ENCODE measurements at regions not wholly inside any gene's neighbourhood (a gene's known extent, or its start where the extent isn't known, plus 50 kb on each side); places are given as distances from the start of the nearest gene placed in this dataset.
"Not testable (repeated sequence)": the region's sequence is repeated elsewhere in the genome, so short reads cannot be mapped to it uniquely, and the experiment has no call there.

- FAIRE-seq = no peak
These were observed 210.8 kb upstream of the LINGO1 start for GRCh38 chr15:77843546-77843945.

GRCh38 chr15:77840991-77841775 is 208.5 kb upstream of the LINGO1 start:
- DNase-seq (ENCODE audit: low spot score) (peak; percentile 28), FAIRE-seq (peak; percentile 68)

More at GRCh38 chr15:77843546-77843945, 210.8 kb upstream of the LINGO1 start:
- DNase-seq (ENCODE audit: low spot score) = no peak

GRCh38 chr15:77839970-77840905 is 207.5 kb upstream of the LINGO1 start:
- no peak for DNase-seq (ENCODE audit: low spot score)
- no peak for FAIRE-seq

GRCh38 chr15:77839456-77839855 is 206.7 kb upstream of the LINGO1 start:
- DNase-seq (ENCODE audit: low spot score) (no peak), FAIRE-seq (no peak)

- no peak for FAIRE-seq
- no peak for DNase-seq (ENCODE audit: low spot score)
These were observed 205.9 kb upstream of the LINGO1 start for GRCh38 chr15:77838595-77838994.

- DNase-seq (ENCODE audit: low spot score) (peak; percentile 9), FAIRE-seq (no peak)
These were observed 205.3 kb upstream of the LINGO1 start for GRCh38 chr15:77838061-77838460.

- FAIRE-seq = no peak
- DNase-seq (ENCODE audit: low spot score) = no peak
These were observed 204.9 kb upstream of the LINGO1 start for GRCh38 chr15:77837649-77838025.

GRCh38 chr15:77836906-77837648 is 204.4 kb upstream of the LINGO1 start:
- FAIRE-seq (no peak), DNase-seq (ENCODE audit: low spot score) (no peak)

- no peak for FAIRE-seq
These were observed 203.5 kb upstream of the LINGO1 start for GRCh38 chr15:77836121-77836692.

GRCh38 chr15:77834276-77834990 is 201.7 kb upstream of the LINGO1 start:
- FAIRE-seq = no peak

More at GRCh38 chr15:77836121-77836692, 203.5 kb upstream of the LINGO1 start:
- no peak for DNase-seq (ENCODE audit: low spot score)

GRCh38 chr15:77832874-77833273 is 200.2 kb upstream of the LINGO1 start:
- FAIRE-seq (no peak), DNase-seq (ENCODE audit: low spot score) (no peak)

More at GRCh38 chr15:77834276-77834990, 201.7 kb upstream of the LINGO1 start:
- DNase-seq (ENCODE audit: low spot score) = no peak

- FAIRE-seq = no peak
- DNase-seq (ENCODE audit: low spot score) = no peak
These were observed 199.3 kb upstream of the LINGO1 start for GRCh38 chr15:77831986-77832385.

- no peak for FAIRE-seq
- DNase-seq (ENCODE audit: low spot score) = no peak
These were observed 197.3 kb upstream of the LINGO1 start for GRCh38 chr15:77830051-77830468.

- FAIRE-seq; DNase-seq (ENCODE audit: low spot score): not testable (repeated sequence)
These were observed 196.6 kb upstream of the LINGO1 start for GRCh38 chr15:77829331-77829730.

- DNase-seq (ENCODE audit: low spot score) = no peak
- FAIRE-seq = no peak
These were observed 195.1 kb upstream of the LINGO1 start for GRCh38 chr15:77827860-77828259.

GRCh38 chr15:77826006-77826695 is 193.4 kb upstream of the LINGO1 start:
- DNase-seq (ENCODE audit: low spot score) (no peak), FAIRE-seq (no peak)

- DNase-seq (ENCODE audit: low spot score) = no peak
- no peak for FAIRE-seq
These were observed 192.8 kb upstream of the LINGO1 start for GRCh38 chr15:77825546-77825945.

- DNase-seq (ENCODE audit: low spot score) (no peak), FAIRE-seq (no peak)
These were observed 192.5 kb upstream of the LINGO1 start for GRCh38 chr15:77825252-77825542.

GRCh38 chr15:77824361-77825251 is 191.9 kb upstream of the LINGO1 start:
- FAIRE-seq = no peak

More at GRCh38 chr15:77824361-77825251, 191.9 kb upstream of the LINGO1 start:
- no peak for DNase-seq (ENCODE audit: low spot score)

Data from RCC 7860 (cell line).